Hematopoietic multipotent progenitor cell treated with erythropoietin and hydrocortisone succinate and interleukin-3 and kit ligand, for 15 days (in vitro differentiated cells): ENCODE measurements at regions not wholly inside any gene's neighbourhood (a gene's known extent, or its start where the extent isn't known, plus 50 kb on each side); places are given as distances from the start of the nearest gene placed in this dataset.
"Not testable (repeated sequence)": the region's sequence is repeated elsewhere in the genome, so short reads cannot be mapped to it uniquely, and the experiment has no call there.

ENCODE experiments used
- DNase-seq: peaks from one replicate; pipeline ENCODE4 v3.0.0-alpha.2; 2015; ENCODE audit warnings: low spot score

DNA sequence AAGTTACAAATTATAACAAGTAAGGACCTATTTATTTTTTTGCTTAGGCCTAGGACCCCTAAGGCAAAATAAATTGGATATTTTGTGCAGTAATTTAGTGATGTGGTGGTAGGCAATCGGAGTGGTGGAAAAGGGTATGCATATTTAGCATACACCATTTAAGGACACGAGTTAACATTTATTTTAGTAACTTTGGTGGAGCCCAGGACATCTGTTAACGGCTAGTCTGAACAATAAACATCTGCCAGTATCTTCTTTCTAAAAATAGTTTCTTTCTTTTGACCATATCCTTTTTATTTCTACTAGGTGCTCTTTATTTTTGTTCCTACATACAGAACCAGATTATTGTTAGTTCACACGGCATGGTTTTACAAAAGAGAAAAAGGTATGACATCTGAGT is 326.3 kb downstream of the CHL1 start:
- DNase-seq = no peak

DNA sequence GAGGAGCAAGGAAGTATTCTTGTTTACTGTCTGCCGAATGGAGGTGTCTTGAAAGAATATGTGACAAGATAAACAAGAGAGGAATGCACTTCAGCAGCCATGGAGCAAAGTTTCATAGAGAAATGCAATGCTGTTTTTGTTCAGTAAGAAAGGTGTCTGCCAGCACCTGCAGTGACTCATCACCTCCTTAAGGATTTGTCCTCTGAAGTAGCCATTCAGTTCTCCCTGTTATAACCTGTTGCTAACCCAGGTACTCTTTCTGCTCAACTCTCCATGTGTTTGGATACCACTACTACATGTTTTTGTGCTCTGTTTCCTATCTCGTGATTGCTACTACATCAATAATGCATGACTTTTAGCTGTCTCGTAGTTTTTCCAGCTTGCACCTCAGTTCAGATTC is 328.9 kb downstream of the CHL1 start:
- no peak for DNase-seq

DNA sequence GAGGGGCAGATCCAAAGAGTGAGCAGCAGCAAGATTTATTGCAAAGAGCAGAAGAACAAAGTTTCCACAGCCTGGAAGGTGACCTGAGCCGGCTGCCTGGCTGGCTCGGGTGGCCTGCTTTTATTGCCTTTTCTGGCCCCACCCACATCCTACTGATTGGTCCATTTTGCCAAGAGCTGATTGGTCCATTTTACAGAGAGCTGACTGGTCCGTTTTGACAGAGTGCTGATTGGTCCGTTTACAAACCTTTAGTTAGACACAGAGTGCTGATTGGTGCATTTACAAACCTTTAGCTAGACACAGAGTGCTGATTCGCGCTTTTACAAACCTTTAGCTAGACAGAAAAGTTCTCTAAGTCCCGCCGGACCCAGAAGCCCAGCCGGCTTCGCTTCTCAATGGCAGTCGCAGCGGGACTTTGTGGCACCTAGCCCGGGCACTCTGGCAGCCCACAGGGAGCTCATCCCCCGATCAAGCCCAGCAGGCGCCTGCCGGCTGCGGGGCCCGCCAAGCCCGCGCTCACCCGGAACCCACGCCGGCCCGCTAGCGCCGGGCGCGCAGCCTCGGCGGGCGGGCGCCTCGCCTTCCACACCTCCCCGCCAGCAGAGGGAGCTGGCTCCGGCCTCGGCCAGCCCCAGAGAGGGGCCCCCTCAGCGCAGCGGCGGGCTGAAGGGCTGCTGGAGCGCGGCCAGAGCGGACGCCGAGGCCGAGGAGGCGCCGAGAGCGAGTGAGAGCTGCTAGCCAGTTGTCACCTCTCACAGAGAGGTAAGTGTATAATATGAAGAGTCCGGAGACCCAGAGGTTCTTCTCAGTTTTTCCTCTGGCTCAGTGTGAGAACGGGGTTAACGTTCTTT is 339.2 kb downstream of the CHL1 start:
- no peak for DNase-seq

GRCh38 chr3:536417-536813 is 339.9 kb downstream of the CHL1 start:
- no peak for DNase-seq

DNA sequence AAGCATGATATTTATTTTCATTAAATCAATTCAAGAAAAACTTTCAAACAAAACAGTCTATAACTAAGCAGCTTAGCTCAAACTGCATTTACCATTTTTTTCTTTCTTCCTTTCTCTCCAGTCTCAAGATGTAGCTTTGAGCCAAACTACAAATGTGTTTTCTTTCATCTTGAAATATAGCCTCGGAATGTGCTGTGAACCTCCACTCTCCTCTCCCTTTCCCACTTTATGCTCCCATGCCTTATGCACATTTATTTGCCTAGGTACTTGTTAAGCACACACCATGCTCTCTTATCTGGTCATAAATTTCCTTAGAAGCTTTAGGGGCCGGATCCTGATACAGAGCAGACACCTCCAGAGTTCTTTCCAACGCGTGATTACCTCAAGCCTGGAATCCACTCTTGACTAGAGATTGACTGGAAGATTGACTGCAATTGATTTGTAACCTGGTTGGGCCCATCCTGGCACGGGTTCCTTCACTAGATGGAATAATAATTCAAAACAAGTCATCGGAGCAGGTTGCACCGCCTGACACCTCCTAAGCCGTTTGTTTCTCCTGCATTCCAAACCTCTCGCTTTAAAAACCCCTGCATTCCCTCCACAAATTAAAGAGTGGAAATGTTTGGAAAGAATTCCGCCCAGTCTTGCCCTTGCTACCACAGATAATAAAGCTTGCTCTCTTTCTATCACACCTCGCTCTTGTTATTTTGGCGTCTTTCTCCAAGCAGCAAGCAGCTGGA is 344.7 kb downstream of the CHL1 start:
- no peak for DNase-seq

DNA sequence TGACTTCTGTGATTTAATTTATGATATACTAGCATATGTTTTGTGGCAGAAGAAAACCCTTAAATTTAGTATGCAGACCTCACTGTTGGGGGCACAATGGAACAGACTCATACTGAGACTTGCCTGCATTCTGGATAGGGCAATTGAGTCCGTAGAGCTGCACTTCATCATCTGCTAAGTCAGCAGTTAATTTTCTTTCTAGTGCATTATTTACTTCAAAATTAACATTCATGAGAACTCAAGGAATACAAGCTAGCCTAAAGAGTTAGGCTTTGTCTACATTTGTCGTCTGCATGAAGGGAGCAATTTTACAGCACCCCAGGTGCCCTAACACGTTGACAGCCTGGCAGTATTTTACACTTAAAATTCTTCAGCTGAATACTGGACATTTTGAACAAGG is 345.5 kb downstream of the CHL1 start:
- DNase-seq = no peak

DNA sequence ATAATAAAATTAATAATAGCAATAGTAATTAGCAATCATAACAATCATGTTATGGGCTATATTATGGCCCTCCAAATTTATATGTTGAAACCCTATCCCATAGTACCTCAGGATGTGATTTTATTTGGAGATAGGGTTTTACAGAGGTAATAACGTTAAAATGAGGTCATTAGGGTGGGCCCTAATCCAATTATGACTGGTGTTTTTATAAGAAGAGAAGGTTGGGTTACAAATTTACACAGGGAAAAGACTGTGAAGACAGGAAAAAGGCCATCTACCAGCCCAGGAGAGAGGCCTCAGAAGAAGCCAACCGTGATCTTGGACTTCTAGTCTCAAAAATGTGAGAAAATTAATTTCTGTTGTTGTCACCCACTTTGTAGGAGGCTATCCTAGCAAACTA is 353.1 kb downstream of the CHL1 start:
- no peak for DNase-seq

GRCh38 chr3:550471-550870 is 353.9 kb downstream of the CHL1 start:
- no peak for DNase-seq

DNA sequence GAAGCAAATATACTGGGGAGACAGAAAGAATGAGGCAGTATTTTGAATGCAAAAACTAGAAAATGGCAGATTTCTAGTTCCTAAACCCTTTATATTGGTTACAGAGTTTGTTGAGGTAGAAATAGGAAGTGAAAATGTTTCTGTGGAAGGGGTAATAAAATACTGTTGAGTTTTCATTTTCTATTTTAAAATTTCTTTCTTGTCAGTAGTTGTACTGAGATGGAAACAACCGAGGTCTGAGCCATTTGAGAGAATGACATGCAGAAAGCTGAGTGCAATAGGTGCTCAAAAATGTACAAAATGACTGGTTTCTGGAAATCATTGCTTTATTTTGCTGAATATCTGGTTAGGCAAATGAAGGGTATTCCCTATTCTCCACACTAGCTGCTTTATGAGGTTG is 361.4 kb downstream of the CHL1 start:
- no peak for DNase-seq

DNA sequence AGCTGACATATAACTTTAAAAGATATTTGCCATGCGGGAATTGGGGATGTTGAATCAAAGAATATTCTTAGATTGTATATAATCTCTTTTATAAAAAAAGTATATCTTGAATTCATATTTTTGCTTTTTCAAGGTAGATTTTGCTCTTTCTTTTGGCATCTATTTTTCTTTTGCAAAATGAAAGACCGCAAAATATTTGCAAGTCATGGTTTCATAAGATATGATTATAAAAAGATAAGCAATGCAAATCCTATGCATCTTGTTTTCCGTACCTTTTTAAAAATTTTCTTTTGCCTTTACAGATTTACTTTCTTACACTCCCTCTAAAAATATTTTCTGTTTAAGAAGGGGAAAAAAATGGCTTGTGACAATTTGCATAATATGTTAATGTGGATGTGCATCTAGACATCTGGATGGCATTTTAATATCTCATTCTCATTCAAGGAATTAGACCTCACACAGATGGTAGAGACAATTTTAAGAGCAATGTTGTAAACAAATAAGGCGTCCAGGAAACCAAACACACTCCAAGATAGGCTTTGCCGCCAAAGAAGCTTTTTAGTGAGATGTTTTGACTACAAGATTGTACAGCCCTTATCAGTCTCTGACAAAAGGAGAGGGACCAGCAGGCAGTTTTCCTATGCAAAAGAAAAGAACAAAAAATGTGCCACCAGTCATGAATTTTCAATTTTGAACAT is 371.1 kb downstream of the CHL1 start:
- DNase-seq = no peak

GRCh38 chr3:579529-579928 is 383.0 kb downstream of the CHL1 start:
- not testable (repeated sequence) for DNase-seq

DNA sequence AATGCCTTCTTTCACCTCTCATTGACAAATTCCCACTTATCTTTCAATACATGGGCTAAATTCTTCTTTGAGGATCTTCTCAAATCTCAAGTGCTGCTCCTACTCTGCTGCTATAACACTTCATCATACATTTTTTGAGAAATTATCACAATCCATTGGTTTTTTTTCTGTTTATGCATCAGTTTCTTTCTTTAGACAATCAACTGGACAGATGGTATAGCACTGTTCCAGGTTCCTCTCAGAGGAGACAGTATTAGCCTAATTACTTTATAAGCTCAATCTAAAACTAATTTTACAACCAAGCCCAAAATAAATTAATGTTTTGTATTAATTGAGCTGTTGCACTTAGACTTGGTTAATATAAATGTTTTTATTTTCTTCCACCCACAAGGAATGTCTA is 392.5 kb downstream of the CHL1 start:
- not testable (repeated sequence) for DNase-seq

- DNase-seq = not testable (repeated sequence)
Measured at GRCh38 chr3:597304-597703, 400.7 kb downstream of the CHL1 start.

GRCh38 chr3:597746-598145 is 401.2 kb downstream of the CHL1 start:
- DNase-seq = not testable (repeated sequence)

DNA sequence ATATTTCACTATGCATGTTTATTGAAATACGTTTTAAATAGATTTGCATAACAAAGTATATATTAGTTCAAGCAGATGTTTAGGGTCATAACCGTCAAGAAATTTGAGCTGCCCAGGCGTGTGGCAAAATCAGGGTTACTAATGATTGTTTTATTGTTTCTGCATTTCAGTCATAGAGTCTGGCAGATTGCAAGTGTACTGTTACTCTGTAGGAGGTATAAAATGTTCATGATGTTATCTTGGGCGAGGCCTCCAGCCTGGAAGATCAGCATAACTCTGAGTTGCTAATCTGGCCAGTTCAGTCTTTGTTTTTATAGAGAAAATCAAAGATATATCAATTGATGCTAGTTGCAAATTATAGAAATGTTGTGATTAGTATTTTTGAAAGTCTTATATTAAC is 410.9 kb downstream of the CHL1 start:
- DNase-seq = not testable (repeated sequence)

- no peak for DNase-seq
Measured at GRCh38 chr3:621714-622113, 425.2 kb downstream of the CHL1 start.

DNA sequence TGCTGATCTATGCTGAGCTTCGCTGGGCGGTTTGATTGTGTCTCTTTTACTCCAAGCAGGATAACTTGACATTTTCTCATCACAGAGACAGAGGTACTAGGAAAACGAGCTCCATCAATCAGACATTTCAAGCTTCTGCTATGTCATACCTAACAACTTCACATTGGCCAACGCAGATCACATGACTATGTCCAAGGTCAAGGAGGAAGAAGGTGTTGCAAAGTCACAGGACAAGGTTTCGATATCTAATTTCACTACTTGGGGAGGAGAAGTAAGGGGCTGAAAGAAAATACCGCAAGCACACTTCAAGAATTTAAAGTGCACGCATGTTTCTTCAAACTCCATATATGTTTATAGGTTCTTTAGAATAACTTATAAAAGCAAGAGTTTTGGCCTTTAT is 425.8 kb downstream of the CHL1 start:
- no peak for DNase-seq

GRCh38 chr3:623914-624545 is 427.5 kb downstream of the CHL1 start:
- no peak for DNase-seq

DNA sequence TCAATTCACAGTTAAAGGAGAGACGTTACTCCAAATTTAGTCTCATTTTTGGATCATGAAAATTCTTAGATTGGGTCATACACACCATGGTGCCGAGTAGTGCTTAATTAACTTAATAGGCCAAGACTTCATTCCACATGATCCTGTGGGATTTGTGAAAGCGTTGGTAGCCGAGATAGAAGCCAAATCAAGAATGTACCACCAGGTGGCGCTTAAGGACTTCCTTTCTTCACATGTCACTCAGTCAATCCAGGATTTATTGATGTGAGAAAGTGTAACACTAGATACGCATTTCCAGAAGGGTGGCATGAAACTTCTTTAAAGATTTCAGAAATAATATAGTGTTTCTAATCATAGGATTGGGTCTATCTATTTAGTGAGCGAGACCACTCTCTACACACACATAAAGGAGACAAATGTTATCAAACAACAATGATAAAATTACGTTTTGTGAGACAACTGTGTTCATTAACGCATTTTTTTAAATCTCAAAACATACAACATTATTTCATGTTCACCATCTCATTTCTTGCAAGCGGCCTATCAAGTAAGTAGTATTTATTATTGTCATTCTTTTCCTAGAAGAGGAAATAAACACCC is 436.1 kb downstream of the CHL1 start:
- DNase-seq = no peak

DNA sequence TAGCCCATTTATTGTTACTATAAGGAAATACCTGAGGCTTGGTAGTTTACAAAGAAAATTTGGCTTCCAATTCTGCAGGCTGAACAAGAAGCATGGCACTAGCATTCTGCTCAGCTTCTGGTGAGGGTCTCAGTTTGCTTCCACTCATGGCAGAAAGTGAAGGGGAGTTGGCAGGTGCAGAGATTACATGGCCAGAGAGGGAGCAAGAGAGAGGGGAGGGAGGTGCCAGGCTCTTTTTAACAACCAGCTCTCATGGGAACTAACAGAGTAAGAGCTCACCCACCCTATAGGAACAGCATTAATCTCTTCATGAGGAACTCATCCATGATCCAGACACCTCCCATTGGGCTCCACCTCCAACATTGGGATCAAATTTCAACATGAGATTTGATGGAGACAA is 437.9 kb downstream of the CHL1 start:
- DNase-seq = no peak

- no peak for DNase-seq
Measured at GRCh38 chr3:635393-635792, 438.8 kb downstream of the CHL1 start.

DNA sequence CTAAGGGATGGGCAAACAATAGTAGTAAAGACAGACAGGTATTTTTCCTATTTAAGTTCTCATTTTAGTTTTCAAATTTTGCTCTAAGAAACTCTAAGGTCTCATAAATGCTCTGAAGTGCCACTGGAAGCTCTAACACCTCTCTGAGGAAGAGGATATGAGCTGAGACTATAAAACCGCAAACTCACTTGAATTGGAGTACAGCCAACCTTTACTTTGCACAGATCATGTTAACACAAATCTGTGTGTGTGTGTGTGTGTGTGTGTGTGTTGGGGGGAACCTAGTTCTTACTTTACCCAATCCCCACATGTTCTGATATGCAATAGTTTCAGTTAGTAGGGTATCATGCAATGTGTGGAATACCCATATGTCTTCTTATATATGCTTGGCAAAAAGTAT is 446.8 kb downstream of the CHL1 start:
- DNase-seq = no peak
